K562 (cell line): ENCODE measurements at regions not wholly inside any gene's neighbourhood (a gene's known extent, or its start where the extent isn't known, plus 50 kb on each side); places are given as distances from the start of the nearest gene placed in this dataset.

Experiments
- CTCF ChIP-seq, 3 experiments: IDR thresholded peaks in 2 of 3; conservative IDR thresholded peaks in 1 of 3; 2 replicates each; pipeline ENCODE4 v1.5.1; 2011 to 2012; ENCODE audit warnings: low read length in 3 of 3, mild to moderate bottlenecking in 3 of 3, control low read depth in 2 of 3, improper control_type of control experiment in 1 of 3, inconsistent platforms in 1 of 3, low read depth in 1 of 3, mixed read lengths in 1 of 3, moderate library complexity in 1 of 3; ENCODE audit not compliant: insufficient read depth in 2 of 3
- FUS ChIP-seq: fragments of 200-400 bp; formaldehyde crosslinking; optimal IDR thresholded peaks from 2 replicates; pipeline ENCODE3; 2017; ENCODE audit warnings: low read depth, low read length
- TGIF2 ChIP-seq: sonication (generic); formaldehyde crosslinking; IDR thresholded peaks from 2 replicates; pipeline ENCODE4 v1.8.1; 2022; ENCODE audit warnings: mild to moderate bottlenecking, missing genetic modification reagents, moderate library complexity
- ZFP1 ChIP-seq: fragments of 450-650 bp; formaldehyde crosslinking; IDR thresholded peaks from 2 replicates; pipeline ENCODE4 v1.4.0; 2020; ENCODE audit warnings: mild to moderate bottlenecking, mixed read lengths
- ZNF174 ChIP-seq: fragments of 250-450 bp; sonication (Bioruptor Pico); IDR thresholded peaks from 2 replicates; pipeline ENCODE4 v1.4.0; 2020; ENCODE audit warnings: mild to moderate bottlenecking
- TF ChIP-seq, protein P1 (sequence below): sonication (generic); formaldehyde crosslinking; IDR thresholded peaks from 2 replicates; pipeline ENCODE4 v1.8.1; 2022; ENCODE audit warnings: missing genetic modification reagents

DNA sequence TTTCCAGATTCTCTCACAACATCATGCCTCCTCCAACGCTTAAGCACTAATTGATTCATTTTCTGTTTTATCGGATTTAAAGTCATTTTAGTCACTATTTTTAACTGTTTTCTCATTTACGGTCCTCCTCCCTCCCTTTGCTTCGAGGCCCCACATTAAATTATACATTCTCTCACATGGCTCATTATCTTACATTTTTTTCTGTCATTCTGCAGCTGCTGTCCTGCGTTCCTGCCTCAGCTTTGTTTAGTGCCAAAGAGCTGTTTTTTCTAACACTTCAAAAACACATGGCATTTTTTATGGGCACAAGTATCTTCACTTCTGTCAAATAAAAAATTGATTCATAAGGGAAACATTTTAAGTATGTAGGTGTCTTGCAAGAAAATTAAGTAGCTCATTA lies 130.1 kb upstream of the FST start:
- TF ChIP-seq, protein P1, sequence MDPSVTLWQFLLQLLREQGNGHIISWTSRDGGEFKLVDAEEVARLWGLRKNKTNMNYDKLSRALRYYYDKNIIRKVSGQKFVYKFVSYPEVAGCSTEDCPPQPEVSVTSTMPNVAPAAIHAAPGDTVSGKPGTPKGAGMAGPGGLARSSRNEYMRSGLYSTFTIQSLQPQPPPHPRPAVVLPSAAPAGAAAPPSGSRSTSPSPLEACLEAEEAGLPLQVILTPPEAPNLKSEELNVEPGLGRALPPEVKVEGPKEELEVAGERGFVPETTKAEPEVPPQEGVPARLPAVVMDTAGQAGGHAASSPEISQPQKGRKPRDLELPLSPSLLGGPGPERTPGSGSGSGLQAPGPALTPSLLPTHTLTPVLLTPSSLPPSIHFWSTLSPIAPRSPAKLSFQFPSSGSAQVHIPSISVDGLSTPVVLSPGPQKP (CRISPR knock-in tag), result no peak
- TF ChIP-seq TGIF2, result no peak
- no peak for TF ChIP-seq ZFP1 (CRISPR knock-in tag)
- TF ChIP-seq ZNF174 (CRISPR knock-in tag), result no peak
- no peak for TF ChIP-seq CTCF (IDR thresholded peaks at IDR 0.05 in 2 of 3, conservative IDR thresholded peaks at IDR 0.05 in 1 of 3; ENCODE audit: insufficient read depth in 2 of 3, low read depth in 1 of 3, low read length in 3 of 3)
- no peak for TF ChIP-seq FUS
